Right forelimb (tissue), 1 donor: ENCODE measurements at regions not wholly inside any gene's neighbourhood (a gene's known extent, or its start where the extent isn't known, plus 50 kb on each side); places are given as distances from the start of the nearest gene placed in this dataset.

Source experiments
- DNase-seq: peaks from one replicate; pipeline ENCODE4 v3.0.0-alpha.2; 2018

GRCh38 chrX:39361736-39362135 is 560.5 kb downstream of the MID1IP1 start:
- no peak for DNase-seq

- DNase-seq = no peak
Observed at GRCh38 chrX:39367416-39367815, 566.2 kb downstream of the MID1IP1 start.

- DNase-seq = no peak
Observed at GRCh38 chrX:39372115-39372514, 570.9 kb downstream of the MID1IP1 start.

GRCh38 chrX:39377157-39377556 is 575.9 kb downstream of the MID1IP1 start:
- no peak for DNase-seq

- DNase-seq = no peak
Observed at GRCh38 chrX:39377773-39378172, 576.5 kb downstream of the MID1IP1 start.

- DNase-seq = no peak
Observed at GRCh38 chrX:39381422-39381821, 580.2 kb downstream of the MID1IP1 start.

GRCh38 chrX:39384996-39385395 is 583.7 kb downstream of the MID1IP1 start:
- DNase-seq = no peak

GRCh38 chrX:39388730-39389129 is 587.5 kb downstream of the MID1IP1 start:
- no peak for DNase-seq

GRCh38 chrX:39396358-39396995 is 595.2 kb downstream of the MID1IP1 start:
- DNase-seq = no peak

- DNase-seq = no peak
Observed at GRCh38 chrX:39397561-39398199, 596.4 kb downstream of the MID1IP1 start.

GRCh38 chrX:39398215-39398962 is 597.1 kb downstream of the MID1IP1 start:
- no peak for DNase-seq

GRCh38 chrX:39398963-39399261 is 597.7 kb downstream of the MID1IP1 start:
- DNase-seq = no peak

GRCh38 chrX:39399387-39399786 is 598.1 kb downstream of the MID1IP1 start:
- DNase-seq = no peak

- no peak for DNase-seq
Observed at GRCh38 chrX:39401483-39402110, 600.3 kb downstream of the MID1IP1 start.

- DNase-seq = no peak
Observed at GRCh38 chrX:39402158-39402557, 600.9 kb downstream of the MID1IP1 start.

- DNase-seq = no peak
Observed at GRCh38 chrX:39406799-39407198, 605.5 kb downstream of the MID1IP1 start.

- DNase-seq = no peak
Observed at GRCh38 chrX:39409246-39409917, 608.1 kb downstream of the MID1IP1 start.

GRCh38 chrX:39414290-39414854 is 613.1 kb downstream of the MID1IP1 start:
- DNase-seq = no peak

- DNase-seq = no peak
Observed at GRCh38 chrX:39416547-39417260, 615.4 kb downstream of the MID1IP1 start.

GRCh38 chrX:39418254-39418704 is 617.0 kb downstream of the MID1IP1 start:
- no peak for DNase-seq

GRCh38 chrX:39418731-39419638 is 617.7 kb downstream of the MID1IP1 start:
- DNase-seq = peak; percentile 49
